HPDE6-E6E7 (cell line): ENCODE measurements at regions not wholly inside any gene's neighbourhood (a gene's known extent, or its start where the extent isn't known, plus 50 kb on each side); places are given as distances from the start of the nearest gene placed in this dataset.

Source experiments
- DNase-seq: peaks from one replicate; pipeline ENCODE4 v3.0.0; 2011; ENCODE audit warnings: missing footprints; ENCODE audit errors: extremely low spot score

DNA sequence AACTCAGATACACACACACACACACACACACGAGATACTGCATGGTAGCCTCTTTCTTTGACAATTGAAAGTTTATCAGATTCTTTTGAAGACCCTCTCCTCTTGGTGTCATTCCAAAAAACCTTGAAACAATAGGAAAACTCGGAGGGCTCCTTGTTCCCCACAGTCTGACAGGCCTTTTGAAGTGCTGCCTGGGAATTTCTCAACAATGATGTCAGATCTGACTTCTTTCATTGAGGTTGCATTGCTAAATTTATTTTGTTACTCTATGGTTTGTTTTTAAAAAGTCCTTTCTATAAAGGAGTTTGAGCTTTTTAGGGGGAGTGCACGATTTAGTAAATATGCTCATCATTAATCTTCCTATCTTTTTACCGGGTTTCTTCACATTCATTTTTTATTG lies 583.9 kb downstream of the SEMA5A start:
- no peak for DNase-seq

DNA sequence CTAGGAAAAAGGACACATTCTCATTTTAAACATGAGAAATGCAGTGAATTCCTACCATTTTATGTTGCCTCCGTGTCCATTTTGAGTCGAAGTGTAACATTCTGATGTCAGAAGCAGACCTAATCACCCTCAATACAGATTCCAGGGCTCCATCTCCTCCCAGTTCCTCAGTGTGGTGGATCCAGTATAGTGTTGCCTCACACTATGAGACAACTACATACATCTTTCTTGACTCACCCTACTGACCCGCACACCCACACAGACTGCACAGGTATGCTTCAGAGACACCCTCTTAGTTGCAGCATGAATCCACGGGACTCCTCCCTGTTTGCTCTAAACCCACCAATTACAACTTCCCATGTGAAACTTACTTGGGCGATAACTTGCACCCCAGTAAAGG lies 564.9 kb downstream of the SEMA5A start:
- peak; percentile 16 for DNase-seq

DNA sequence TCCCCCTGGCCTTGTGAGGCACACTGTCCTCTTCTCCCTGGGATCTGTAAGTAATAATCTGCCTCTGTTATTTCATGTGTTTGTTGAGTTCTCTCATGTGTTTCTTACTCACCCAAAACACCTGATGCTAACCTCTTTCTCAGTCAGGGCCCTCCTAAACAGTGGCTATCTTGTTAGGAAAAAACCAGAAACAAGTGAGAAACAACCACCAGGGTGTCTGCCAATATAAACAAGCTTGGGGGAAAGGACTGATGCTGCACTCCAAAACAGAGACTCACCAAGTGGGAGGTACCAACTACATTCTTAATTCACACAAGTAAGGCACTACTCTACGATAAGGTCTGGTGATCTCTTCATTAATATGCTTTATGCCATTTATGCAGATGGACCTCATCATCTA lies 564.4 kb downstream of the SEMA5A start:
- DNase-seq, result no peak

DNA sequence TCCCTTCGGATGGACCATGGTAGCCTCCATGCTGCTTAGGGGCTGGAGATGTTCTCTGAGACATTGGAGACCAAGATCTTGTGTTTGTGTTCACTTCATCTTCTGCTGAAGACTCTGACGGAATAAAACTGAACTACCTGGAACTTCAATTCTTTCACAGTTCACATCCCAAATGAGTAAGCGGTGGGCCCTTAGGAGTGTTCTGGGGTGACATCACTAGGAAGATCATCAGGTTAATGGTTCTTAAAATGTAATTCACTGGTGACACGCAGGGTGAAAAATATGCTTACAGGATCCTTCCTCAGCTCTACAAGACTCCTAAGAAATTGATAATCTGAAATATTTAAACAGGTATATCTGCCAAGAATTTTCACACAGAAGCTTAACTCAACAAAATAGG lies 561.5 kb downstream of the SEMA5A start:
- no peak for DNase-seq
